ENCODE measurements at regions not wholly inside any gene's neighbourhood (a gene's known extent, or its start where the extent isn't known, plus 50 kb on each side); places are given as distances from the start of the nearest gene placed in this dataset.

GRCh38 chr12:124185971-124186686 lies 108.8 kb upstream of the RFLNA start:
- TF ChIP-seq, protein P1, sequence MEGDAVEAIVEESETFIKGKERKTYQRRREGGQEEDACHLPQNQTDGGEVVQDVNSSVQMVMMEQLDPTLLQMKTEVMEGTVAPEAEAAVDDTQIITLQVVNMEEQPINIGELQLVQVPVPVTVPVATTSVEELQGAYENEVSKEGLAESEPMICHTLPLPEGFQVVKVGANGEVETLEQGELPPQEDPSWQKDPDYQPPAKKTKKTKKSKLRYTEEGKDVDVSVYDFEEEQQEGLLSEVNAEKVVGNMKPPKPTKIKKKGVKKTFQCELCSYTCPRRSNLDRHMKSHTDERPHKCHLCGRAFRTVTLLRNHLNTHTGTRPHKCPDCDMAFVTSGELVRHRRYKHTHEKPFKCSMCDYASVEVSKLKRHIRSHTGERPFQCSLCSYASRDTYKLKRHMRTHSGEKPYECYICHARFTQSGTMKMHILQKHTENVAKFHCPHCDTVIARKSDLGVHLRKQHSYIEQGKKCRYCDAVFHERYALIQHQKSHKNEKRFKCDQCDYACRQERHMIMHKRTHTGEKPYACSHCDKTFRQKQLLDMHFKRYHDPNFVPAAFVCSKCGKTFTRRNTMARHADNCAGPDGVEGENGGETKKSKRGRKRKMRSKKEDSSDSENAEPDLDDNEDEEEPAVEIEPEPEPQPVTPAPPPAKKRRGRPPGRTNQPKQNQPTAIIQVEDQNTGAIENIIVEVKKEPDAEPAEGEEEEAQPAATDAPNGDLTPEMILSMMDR (IDR thresholded peaks at IDR 0.05): no peak
- no peak for TF ChIP-seq EP300 (IDR thresholded peaks at IDR 0.05)
- no peak for TF ChIP-seq POLR2A (IDR thresholded peaks at IDR 0.05)

All from tibial nerve (tissue), 4 donors.